GM23338 (cell line): ENCODE measurements at regions not wholly inside any gene's neighbourhood (a gene's known extent, or its start where the extent isn't known, plus 50 kb on each side); places are given as distances from the start of the nearest gene placed in this dataset.

ENCODE experiments used
- ATAC-seq: fragments of 200-7000 bp; cut with Tn5 transposase; 3 replicates; pipeline ENCODE4 v1.9.1; 2020
- DNase-seq: peaks from one replicate; pipeline ENCODE4 v3.0.0-alpha.2; 2015; ENCODE audit warnings: low spot score
- H2AFZ ChIP-seq: fragments of 200-600 bp; sonication (generic); 2 replicates; pipeline ENCODE4 v1.8.0; 2016; ENCODE audit warnings: antibody characterized with exemption, mild to moderate bottlenecking, moderate library complexity
- H3F3A ChIP-seq: fragments of 200-600 bp; sonication (generic); replicated peaks from 2 replicates; pipeline ENCODE4 v1.8.0; 2017; ENCODE audit warnings: antibody characterized with exemption, mixed run types, low read depth
- H3K27ac ChIP-seq: fragments of 200-600 bp; sonication (generic); 2 replicates; pipeline ENCODE4 v1.6.1; 2016; ENCODE audit warnings: low read depth
- H3K27me3 ChIP-seq: fragments of 200-600 bp; sonication (generic); 2 replicates; pipeline ENCODE4 v1.8.0; 2016; ENCODE audit warnings: mild to moderate bottlenecking, mixed run types, moderate library complexity; ENCODE audit not compliant: insufficient read depth
- H3K36me3 ChIP-seq: fragments of 200-600 bp; sonication (generic); 2 replicates; pipeline ENCODE4 v1.8.0; 2016; ENCODE audit warnings: mild to moderate bottlenecking; ENCODE audit not compliant: insufficient read depth
- H3K4me1 ChIP-seq: fragments of 200-600 bp; sonication (generic); 2 replicates; pipeline ENCODE4 v1.8.0; 2016; ENCODE audit warnings: mild to moderate bottlenecking, moderate library complexity; ENCODE audit not compliant: insufficient read depth
- H3K4me2 ChIP-seq: fragments of 200-600 bp; sonication (generic); 2 replicates; pipeline ENCODE4 v1.7.1; 2017; ENCODE audit warnings: mixed run types
- H3K4me3 ChIP-seq: fragments of 200-600 bp; sonication (generic); 2 replicates; pipeline ENCODE4 v1.6.1; 2016; ENCODE audit warnings: mixed run types
- H3K79me2 ChIP-seq: fragments of 200-600 bp; sonication (generic); replicated peaks from 2 replicates; pipeline ENCODE4 v1.8.0; 2017; ENCODE audit warnings: mild to moderate bottlenecking; ENCODE audit not compliant: insufficient read depth
- H3K9me2 ChIP-seq: fragments of 200-600 bp; sonication (generic); 2 replicates; pipeline ENCODE4 v1.8.0; 2017; ENCODE audit not compliant: insufficient read depth
- H4K20me1 ChIP-seq: fragments of 200-600 bp; sonication (generic); replicated peaks from 2 replicates; pipeline ENCODE4 v1.8.0; 2017; ENCODE audit warnings: mild to moderate bottlenecking; ENCODE audit not compliant: insufficient read depth
- H3K27ac Mint-ChIP-seq: 2 replicates; pipeline ENCODE4 v1.8.0; 2020; ENCODE audit warnings: inconsistent platforms, mild to moderate bottlenecking, moderate library complexity, mixed read lengths
- H3K27me3 Mint-ChIP-seq: 3 replicates; pipeline ENCODE4 v1.8.0; 2022; ENCODE audit warnings: low read depth, mild to moderate bottlenecking, moderate library complexity, mixed read lengths, inconsistent platforms; ENCODE audit not compliant: insufficient read depth, poor library complexity
- H3K36me3 Mint-ChIP-seq: 3 replicates; pipeline ENCODE4 v1.8.0; 2021; ENCODE audit warnings: low read depth, mild to moderate bottlenecking, inconsistent platforms, moderate library complexity, mixed read lengths
- H3K4me1 Mint-ChIP-seq: 3 replicates; pipeline ENCODE4 v1.8.0; 2020; ENCODE audit warnings: mild to moderate bottlenecking, inconsistent platforms, mixed read lengths
- H3K4me3 Mint-ChIP-seq: 3 replicates; pipeline ENCODE4 v1.8.0; 2021; ENCODE audit warnings: moderate library complexity, mild to moderate bottlenecking, inconsistent platforms, mixed read lengths
- H3K9me3 Mint-ChIP-seq: 3 replicates; pipeline ENCODE4 v1.8.0; 2020; ENCODE audit warnings: moderate library complexity, mild to moderate bottlenecking, inconsistent platforms, mixed read lengths
- CREB1 ChIP-seq: fragments of 250-450 bp; sonication (Bioruptor Pico); IDR thresholded peaks from 2 replicates; pipeline ENCODE4 v1.5.0; 2020; ENCODE audit warnings: low read depth, mild to moderate bottlenecking, moderate library complexity
- ETS1 ChIP-seq: IDR thresholded peaks from 2 replicates; pipeline ENCODE4 v1.6.1; 2016; ENCODE audit warnings: antibody characterized with exemption
- EZH2 ChIP-seq: fragments of 200-600 bp; sonication (generic); IDR thresholded peaks from one replicate; pipeline ENCODE4 v1.8.0; 2017; ENCODE audit warnings: antibody characterized with exemption, mild to moderate bottlenecking, low read depth; ENCODE audit not compliant: unreplicated experiment
- EZH2phosphoT487 ChIP-seq: fragments of 200-600 bp; sonication (generic); IDR thresholded peaks from one replicate; pipeline ENCODE4 v1.8.1; 2018; ENCODE audit warnings: antibody characterized with exemption; ENCODE audit not compliant: unreplicated experiment
- JUNB ChIP-seq: IDR thresholded peaks from one replicate; pipeline ENCODE4 v1.6.1; 2016; ENCODE audit warnings: antibody characterized with exemption; ENCODE audit not compliant: unreplicated experiment
- NANOG ChIP-seq: IDR thresholded peaks from 2 replicates; pipeline ENCODE4 v1.6.1; 2016; ENCODE audit warnings: antibody characterized with exemption, borderline replicate concordance
- POLR2AphosphoS5 ChIP-seq: IDR thresholded peaks from 2 replicates; pipeline ENCODE4 v1.6.1; 2016; ENCODE audit warnings: antibody characterized with exemption, low read depth
- STAT1 ChIP-seq: IDR thresholded peaks from one replicate; pipeline ENCODE4 v1.6.1; 2016; ENCODE audit warnings: antibody characterized with exemption; ENCODE audit not compliant: unreplicated experiment
- ZNF114 ChIP-seq: fragments of 250-450 bp; sonication (Bioruptor Pico); IDR thresholded peaks from 2 replicates; pipeline ENCODE4 v1.5.0; 2020; ENCODE audit warnings: mild to moderate bottlenecking, moderate library complexity
- ZNF331 ChIP-seq: fragments of 250-450 bp; sonication (Bioruptor Pico); IDR thresholded peaks from 2 replicates; pipeline ENCODE4 v1.5.0; 2020; ENCODE audit warnings: low read depth, mild to moderate bottlenecking, moderate library complexity
- ZNF462 ChIP-seq: fragments of 250-450 bp; sonication (Bioruptor Pico); IDR thresholded peaks from 2 replicates; pipeline ENCODE4 v1.5.0; 2020; ENCODE audit warnings: mild to moderate bottlenecking, moderate library complexity
- TF ChIP-seq, protein P1 (sequence below): IDR thresholded peaks from one replicate; pipeline ENCODE4 v1.6.1; 2018; ENCODE audit warnings: antibody characterized with exemption; ENCODE audit not compliant: unreplicated experiment
- TF ChIP-seq, protein P2 (sequence below), 2 experiments: fragments of 200-600 bp in 1 of 2; sonication (generic) in 1 of 2; conservative IDR thresholded peaks; 2 replicates each; pipeline versions ENCODE4 v1.5.1 to v1.6.1; 2016 to 2017; ENCODE audit warnings: antibody characterized with exemption in 2 of 2, low read depth in 2 of 2, mild to moderate bottlenecking in 2 of 2, moderate library complexity in 1 of 2

GRCh38 chr6:79797912-79798311 is 149.4 kb downstream of the ELOVL4 start:
- no peak overlapping the region for H3K27ac Mint-ChIP-seq

More at GRCh38 chr6:79797912-79798311, 149.4 kb downstream of the ELOVL4 start:
- Histone ChIP-seq H3K27me3 (no peaks in the 10 kb centered on the region), H3K4me2 (no peak overlapping the region), H3K36me3 (no peaks in the 10 kb centered on the region), H3K4me1 (no peaks in the 10 kb centered on the region), H3K9me2 (no peaks in the 10 kb centered on the region), H3K79me2 (no peaks in the 10 kb centered on the region), H3F3A (no peaks in the 10 kb centered on the region), H3K27ac (no peak overlapping the region), H4K20me1 (no peaks in the 10 kb centered on the region), H3K4me3 (no peak overlapping the region), H2AFZ (no peak overlapping the region)
- ATAC-seq: no peak
- Mint-ChIP-seq H3K4me1 (peaks cover 3% of the 10 kb centered on the region; the same call in 1 of the 3 replicates), H3K36me3 (no peaks in the 10 kb centered on the region), H3K4me3 (no peak overlapping the region), H3K27me3 (peaks cover under 1% of the 10 kb centered on the region), H3K9me3 (no peaks in the 10 kb centered on the region; the same call in 2 of the 3 replicates)
- TF ChIP-seq EZH2phosphoT487 (no peak), ZNF462 (no peak), ZNF331 (CRISPR knock-in tag) (no peak), JUNB (no peak), ZNF114 (CRISPR knock-in tag) (no peak), NANOG (no peak), STAT1 (no peak), ETS1 (no peak), EZH2 (no peak), POLR2AphosphoS5 (no peak), CREB1 (CRISPR knock-in tag) (no peak)
- TF ChIP-seq, protein P1, sequence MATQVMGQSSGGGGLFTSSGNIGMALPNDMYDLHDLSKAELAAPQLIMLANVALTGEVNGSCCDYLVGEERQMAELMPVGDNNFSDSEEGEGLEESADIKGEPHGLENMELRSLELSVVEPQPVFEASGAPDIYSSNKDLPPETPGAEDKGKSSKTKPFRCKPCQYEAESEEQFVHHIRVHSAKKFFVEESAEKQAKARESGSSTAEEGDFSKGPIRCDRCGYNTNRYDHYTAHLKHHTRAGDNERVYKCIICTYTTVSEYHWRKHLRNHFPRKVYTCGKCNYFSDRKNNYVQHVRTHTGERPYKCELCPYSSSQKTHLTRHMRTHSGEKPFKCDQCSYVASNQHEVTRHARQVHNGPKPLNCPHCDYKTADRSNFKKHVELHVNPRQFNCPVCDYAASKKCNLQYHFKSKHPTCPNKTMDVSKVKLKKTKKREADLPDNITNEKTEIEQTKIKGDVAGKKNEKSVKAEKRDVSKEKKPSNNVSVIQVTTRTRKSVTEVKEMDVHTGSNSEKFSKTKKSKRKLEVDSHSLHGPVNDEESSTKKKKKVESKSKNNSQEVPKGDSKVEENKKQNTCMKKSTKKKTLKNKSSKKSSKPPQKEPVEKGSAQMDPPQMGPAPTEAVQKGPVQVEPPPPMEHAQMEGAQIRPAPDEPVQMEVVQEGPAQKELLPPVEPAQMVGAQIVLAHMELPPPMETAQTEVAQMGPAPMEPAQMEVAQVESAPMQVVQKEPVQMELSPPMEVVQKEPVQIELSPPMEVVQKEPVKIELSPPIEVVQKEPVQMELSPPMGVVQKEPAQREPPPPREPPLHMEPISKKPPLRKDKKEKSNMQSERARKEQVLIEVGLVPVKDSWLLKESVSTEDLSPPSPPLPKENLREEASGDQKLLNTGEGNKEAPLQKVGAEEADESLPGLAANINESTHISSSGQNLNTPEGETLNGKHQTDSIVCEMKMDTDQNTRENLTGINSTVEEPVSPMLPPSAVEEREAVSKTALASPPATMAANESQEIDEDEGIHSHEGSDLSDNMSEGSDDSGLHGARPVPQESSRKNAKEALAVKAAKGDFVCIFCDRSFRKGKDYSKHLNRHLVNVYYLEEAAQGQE: no peak
- TF ChIP-seq, protein P2, sequence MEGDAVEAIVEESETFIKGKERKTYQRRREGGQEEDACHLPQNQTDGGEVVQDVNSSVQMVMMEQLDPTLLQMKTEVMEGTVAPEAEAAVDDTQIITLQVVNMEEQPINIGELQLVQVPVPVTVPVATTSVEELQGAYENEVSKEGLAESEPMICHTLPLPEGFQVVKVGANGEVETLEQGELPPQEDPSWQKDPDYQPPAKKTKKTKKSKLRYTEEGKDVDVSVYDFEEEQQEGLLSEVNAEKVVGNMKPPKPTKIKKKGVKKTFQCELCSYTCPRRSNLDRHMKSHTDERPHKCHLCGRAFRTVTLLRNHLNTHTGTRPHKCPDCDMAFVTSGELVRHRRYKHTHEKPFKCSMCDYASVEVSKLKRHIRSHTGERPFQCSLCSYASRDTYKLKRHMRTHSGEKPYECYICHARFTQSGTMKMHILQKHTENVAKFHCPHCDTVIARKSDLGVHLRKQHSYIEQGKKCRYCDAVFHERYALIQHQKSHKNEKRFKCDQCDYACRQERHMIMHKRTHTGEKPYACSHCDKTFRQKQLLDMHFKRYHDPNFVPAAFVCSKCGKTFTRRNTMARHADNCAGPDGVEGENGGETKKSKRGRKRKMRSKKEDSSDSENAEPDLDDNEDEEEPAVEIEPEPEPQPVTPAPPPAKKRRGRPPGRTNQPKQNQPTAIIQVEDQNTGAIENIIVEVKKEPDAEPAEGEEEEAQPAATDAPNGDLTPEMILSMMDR (conservative IDR thresholded peaks at IDR 0.05; ENCODE audit: low read depth in 2 of 2): no peak
- DNase-seq: no peak
